A673 (cell line): ENCODE measurements at regions not wholly inside any gene's neighbourhood (a gene's known extent, or its start where the extent isn't known, plus 50 kb on each side); places are given as distances from the start of the nearest gene placed in this dataset.

Experiments used
- BruUV-seq: library from RNA; stranded (reverse); fragments of 400-500 nt; replicated peaks from 2 replicates; lab custom pipeline; 2021; lab: Mats Ljungman, UMichigan
- CTCF ChIA-PET: fragments of 300-600 bp; sonication (Branson Sonifier 250); formaldehyde crosslinking; loops from one replicate; lab custom pipeline; 2022; ENCODE audit warnings: antibody characterized with exemption; lab: Charles Lee
- POLR2A ChIA-PET: fragments of 300-600 bp; sonication (Branson Sonifier 250); formaldehyde crosslinking; loops from one replicate; lab custom pipeline; 2022; ENCODE audit warnings: antibody characterized with exemption; ENCODE audit not compliant: low non-redundant PET; lab: Charles Lee
- DNase-seq: peaks from one replicate; pipeline ENCODE4 v3.0.0-alpha.2; 2015; ENCODE audit warnings: low spot score
- H3K27ac ChIP-seq: fragments of 200-600 bp; sonication (generic); 2 replicates; pipeline ENCODE4 v1.5.1; 2016; ENCODE audit warnings: mixed run types, low read depth, mild to moderate bottlenecking, mixed read lengths, antibody characterized with exemption, low read length; ENCODE audit not compliant: poor library complexity, severe bottlenecking
- H3K27me3 ChIP-seq: fragments of 200-600 bp; sonication (generic); replicated peaks from 2 replicates; pipeline ENCODE4 v1.6.1; 2017; ENCODE audit warnings: mixed run types, low read depth, mild to moderate bottlenecking, mixed read lengths, antibody characterized with exemption, low read length; ENCODE audit not compliant: insufficient read depth, poor library complexity
- H3K36me3 ChIP-seq: fragments of 200-600 bp; sonication (generic); 2 replicates; pipeline ENCODE4 v1.6.1; 2016; ENCODE audit warnings: mixed run types, mild to moderate bottlenecking, mixed read lengths, antibody characterized with exemption, low read length; ENCODE audit not compliant: insufficient read depth, poor library complexity, severe bottlenecking
- H3K4me1 ChIP-seq: fragments of 200-600 bp; sonication (generic); 2 replicates; pipeline ENCODE4 v1.6.1; 2017; ENCODE audit warnings: mixed run types, mild to moderate bottlenecking, mixed read lengths, antibody characterized with exemption, low read length; ENCODE audit not compliant: insufficient read depth, poor library complexity, severe bottlenecking
- H3K4me3 ChIP-seq: fragments of 200-600 bp; sonication (generic); 2 replicates; pipeline ENCODE4 v1.5.1; 2016; ENCODE audit warnings: low read depth, mixed run types, mild to moderate bottlenecking, mixed read lengths, low read length; ENCODE audit not compliant: poor library complexity, severe bottlenecking
- H3K9me3 ChIP-seq: fragments of 200-600 bp; sonication (generic); 2 replicates; pipeline ENCODE4 v1.6.1; 2016; ENCODE audit warnings: mixed run types, low read depth, mild to moderate bottlenecking, mixed read lengths, antibody characterized with exemption, low read length; ENCODE audit not compliant: poor library complexity, severe bottlenecking
- EZH2 ChIP-seq: fragments of 200-600 bp; sonication (generic); IDR thresholded peaks from 2 replicates; pipeline ENCODE4 v1.6.1; 2017; ENCODE audit warnings: borderline replicate concordance, low read depth, mild to moderate bottlenecking, mixed read lengths, antibody characterized with exemption, low read length; ENCODE audit not compliant: poor library complexity, severe bottlenecking
- intact Hi-C: fragments of 100-400 bp; cut with micrococcal nuclease; formaldehyde crosslinking; loops from one replicate; pipeline ENCODE4 v1.10.0; 2022; ENCODE audit not compliant: unreplicated experiment
- TF ChIP-seq, protein P1 (sequence below): fragments of 300-800, 200-600 bp; sonication (generic); conservative IDR thresholded peaks from 2 replicates; pipeline ENCODE4 v1.5.1; 2017; ENCODE audit warnings: low read depth, mild to moderate bottlenecking, antibody characterized with exemption, low read length, moderate library complexity, mixed read lengths

DNA sequence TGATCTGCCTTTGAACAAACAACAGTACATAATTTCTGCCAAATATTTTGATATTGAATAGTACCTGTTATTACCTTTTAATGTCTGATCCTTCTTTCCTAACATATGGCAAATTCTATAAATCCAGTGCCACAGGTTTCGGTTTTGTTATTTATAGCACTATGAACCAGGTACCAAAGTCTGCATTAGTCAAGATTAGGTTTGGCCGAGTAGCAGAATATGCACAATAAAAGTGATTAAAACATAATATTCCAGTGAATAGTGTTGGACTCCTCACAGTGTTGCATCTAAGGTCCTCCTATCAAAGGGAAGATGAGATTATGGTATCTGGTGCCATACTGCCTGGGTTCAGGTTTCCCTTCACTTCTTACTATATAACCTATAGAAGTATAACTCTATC, 599.0 kb downstream of the ZPLD1 start:
- TF ChIP-seq, protein P1, sequence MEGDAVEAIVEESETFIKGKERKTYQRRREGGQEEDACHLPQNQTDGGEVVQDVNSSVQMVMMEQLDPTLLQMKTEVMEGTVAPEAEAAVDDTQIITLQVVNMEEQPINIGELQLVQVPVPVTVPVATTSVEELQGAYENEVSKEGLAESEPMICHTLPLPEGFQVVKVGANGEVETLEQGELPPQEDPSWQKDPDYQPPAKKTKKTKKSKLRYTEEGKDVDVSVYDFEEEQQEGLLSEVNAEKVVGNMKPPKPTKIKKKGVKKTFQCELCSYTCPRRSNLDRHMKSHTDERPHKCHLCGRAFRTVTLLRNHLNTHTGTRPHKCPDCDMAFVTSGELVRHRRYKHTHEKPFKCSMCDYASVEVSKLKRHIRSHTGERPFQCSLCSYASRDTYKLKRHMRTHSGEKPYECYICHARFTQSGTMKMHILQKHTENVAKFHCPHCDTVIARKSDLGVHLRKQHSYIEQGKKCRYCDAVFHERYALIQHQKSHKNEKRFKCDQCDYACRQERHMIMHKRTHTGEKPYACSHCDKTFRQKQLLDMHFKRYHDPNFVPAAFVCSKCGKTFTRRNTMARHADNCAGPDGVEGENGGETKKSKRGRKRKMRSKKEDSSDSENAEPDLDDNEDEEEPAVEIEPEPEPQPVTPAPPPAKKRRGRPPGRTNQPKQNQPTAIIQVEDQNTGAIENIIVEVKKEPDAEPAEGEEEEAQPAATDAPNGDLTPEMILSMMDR, result no peak
- TF ChIP-seq EZH2, result no peak
- intact Hi-C loops, result no loop called here
- Histone ChIP-seq H3K4me3 (no peak overlapping the region), H3K4me1 (no peaks in the 10 kb centered on the region), H3K36me3 (no peaks in the 10 kb centered on the region), H3K27me3 (no peaks in the 10 kb centered on the region), H3K27ac (no peak overlapping the region), H3K9me3 (no peaks in the 10 kb centered on the region)
- CTCF ChIA-PET, result no interaction called here
- no TSS peak for BruUV-seq
- POLR2A ChIA-PET, result no interaction called here
- DNase-seq, result no peak

DNA sequence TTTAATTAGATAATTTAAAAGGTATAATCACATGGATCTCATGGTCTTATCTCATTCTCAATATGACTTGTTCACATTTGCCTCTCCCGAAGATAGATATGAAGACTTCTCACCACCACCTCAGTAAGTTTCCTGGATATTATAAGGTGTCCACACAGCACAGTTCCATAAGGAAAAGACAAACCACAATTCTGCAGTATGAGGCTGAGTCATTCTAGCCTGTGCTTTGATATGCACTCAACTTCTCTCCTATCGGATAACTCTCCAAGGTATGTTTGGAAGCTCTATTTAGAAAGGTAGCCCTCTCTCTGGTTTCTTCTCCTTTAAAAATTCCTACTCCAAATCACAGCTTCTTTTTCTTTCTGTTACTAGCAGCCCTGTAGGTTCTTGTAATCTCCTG, 612.8 kb downstream of the ZPLD1 start:
- intact Hi-C loops, result no loop called here
- no peaks in the 10 kb centered on the region for H3K9me3 ChIP-seq
- ChIA-PET CTCF (no interaction called here), POLR2A (no interaction called here)
- peaks cover 13% of the 10 kb centered on the region for H3K4me1 ChIP-seq
- BruUV-seq, result no TSS peak
- TF ChIP-seq EZH2, result no peak
- TF ChIP-seq, protein P1, result no peak
- DNase-seq, result no peak
- H3K4me3 ChIP-seq, result no peak overlapping the region
- H3K27ac ChIP-seq, result no peak overlapping the region
- H3K27me3 ChIP-seq, result no peaks in the 10 kb centered on the region
- H3K36me3 ChIP-seq, result no peaks in the 10 kb centered on the region

DNA sequence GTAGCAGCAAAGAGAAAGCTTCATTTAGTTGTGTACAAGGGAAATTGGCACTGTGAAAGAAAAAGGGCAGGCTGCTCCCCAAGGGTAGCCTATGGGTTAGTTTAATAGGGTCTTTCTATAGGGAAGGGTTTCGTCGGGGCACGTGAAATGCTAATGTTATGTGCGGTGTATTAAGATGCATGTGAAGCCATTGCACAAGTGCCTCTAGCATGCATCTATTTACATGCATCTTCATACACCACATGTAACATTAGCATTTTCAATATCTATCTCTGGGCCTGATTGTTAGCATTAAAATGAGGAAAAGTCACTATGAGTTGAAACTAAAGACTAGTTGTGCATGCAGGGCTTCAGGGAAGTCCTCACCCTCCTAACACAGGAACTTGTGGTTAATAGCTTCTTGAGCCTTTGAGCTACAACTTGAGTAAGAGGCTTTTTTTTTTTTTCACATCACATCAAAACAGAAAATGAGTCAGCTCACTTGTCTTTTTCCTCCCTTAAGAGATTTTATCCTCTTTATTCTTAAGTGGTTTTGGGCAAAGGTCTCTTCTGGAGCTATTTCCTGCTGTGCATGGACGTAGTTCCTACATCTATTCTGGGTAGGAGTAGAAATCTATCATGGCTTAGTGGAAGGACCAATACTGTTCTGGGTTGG, 613.4 kb downstream of the ZPLD1 start:
- Histone ChIP-seq H3K36me3 (no peaks in the 10 kb centered on the region), H3K4me3 (no peak overlapping the region), H3K27ac (no peak overlapping the region), H3K4me1 (peaks cover 19% of the 10 kb centered on the region), H3K9me3 (no peaks in the 10 kb centered on the region), H3K27me3 (no peaks in the 10 kb centered on the region)
- ChIA-PET POLR2A (no interaction called here), CTCF (no interaction called here)
- BruUV-seq, result no TSS peak
- intact Hi-C loops, result no loop called here
- DNase-seq, result peak; percentile 54
- TF ChIP-seq, protein P1, result no peak
- no peak for TF ChIP-seq EZH2
